Glutamatergic neuron (in vitro differentiated cells): ENCODE measurements at regions not wholly inside any gene's neighbourhood (a gene's known extent, or its start where the extent isn't known, plus 50 kb on each side); places are given as distances from the start of the nearest gene placed in this dataset.

ENCODE experiments used
- DNase-seq: peaks from one replicate; pipeline ENCODE4 v3.0.0; 2022
- H3K27ac Mint-ChIP-seq: one replicate; pipeline ENCODE4 v1.8.0; 2020; ENCODE audit warnings: mild to moderate bottlenecking, mixed read lengths, inconsistent platforms; ENCODE audit not compliant: unreplicated experiment
- H3K27me3 Mint-ChIP-seq: one replicate; pipeline ENCODE4 v1.8.0; 2020; ENCODE audit warnings: mild to moderate bottlenecking, moderate library complexity, mixed read lengths, inconsistent platforms; ENCODE audit not compliant: unreplicated experiment
- H3K36me3 Mint-ChIP-seq: one replicate; pipeline ENCODE4 v1.8.0; 2020; ENCODE audit warnings: mild to moderate bottlenecking, mixed read lengths, inconsistent platforms; ENCODE audit not compliant: unreplicated experiment
- H3K4me1 Mint-ChIP-seq: one replicate; pipeline ENCODE4 v1.8.0; 2020; ENCODE audit warnings: mild to moderate bottlenecking, low read depth, mixed read lengths, inconsistent platforms; ENCODE audit not compliant: unreplicated experiment
- H3K4me3 Mint-ChIP-seq: one replicate; pipeline ENCODE4 v1.8.0; 2020; ENCODE audit warnings: mild to moderate bottlenecking, mixed read lengths, inconsistent platforms; ENCODE audit not compliant: unreplicated experiment
- H3K9me3 Mint-ChIP-seq: one replicate; pipeline ENCODE4 v1.8.0; 2020; ENCODE audit warnings: mild to moderate bottlenecking, moderate library complexity, mixed read lengths, inconsistent platforms; ENCODE audit not compliant: unreplicated experiment
- CTCF ChIP-seq: fragments of 200-600 bp; sonication (generic); IDR thresholded peaks from one replicate; pipeline ENCODE4 v1.5.0; 2021; ENCODE audit not compliant: partially characterized antibody, unreplicated experiment

GRCh38 chr18:54690198-54690597 is 99.2 kb downstream of the DYNAP start:
- H3K4me3 Mint-ChIP-seq: no peak overlapping the region
- no peaks in the 10 kb centered on the region for H3K4me1 Mint-ChIP-seq
- no peak for TF ChIP-seq CTCF
- H3K27me3 Mint-ChIP-seq: no peaks in the 10 kb centered on the region
- H3K9me3 Mint-ChIP-seq: no peaks in the 10 kb centered on the region
- H3K36me3 Mint-ChIP-seq: no peaks in the 10 kb centered on the region
- no peak for DNase-seq
- no peak overlapping the region for H3K27ac Mint-ChIP-seq

- Mint-ChIP-seq H3K27ac (no peak overlapping the region), H3K27me3 (no peaks in the 10 kb centered on the region), H3K36me3 (no peaks in the 10 kb centered on the region), H3K4me3 (no peak overlapping the region), H3K9me3 (no peaks in the 10 kb centered on the region), H3K4me1 (no peaks in the 10 kb centered on the region)
- DNase-seq: no peak
- TF ChIP-seq CTCF: no peak
Observed at GRCh38 chr18:54692463-54692862, 101.4 kb downstream of the DYNAP start.

GRCh38 chr18:54696616-54697293 is 105.7 kb downstream of the DYNAP start:
- TF ChIP-seq CTCF: no peak
- no peak for DNase-seq
- Mint-ChIP-seq H3K9me3 (no peaks in the 10 kb centered on the region), H3K27me3 (no peaks in the 10 kb centered on the region), H3K36me3 (no peaks in the 10 kb centered on the region), H3K27ac (no peak overlapping the region), H3K4me3 (no peak overlapping the region), H3K4me1 (no peaks in the 10 kb centered on the region)

GRCh38 chr18:54700580-54700979 is 109.5 kb downstream of the DYNAP start:
- Mint-ChIP-seq H3K27me3 (no peaks in the 10 kb centered on the region), H3K36me3 (no peaks in the 10 kb centered on the region), H3K9me3 (no peaks in the 10 kb centered on the region), H3K4me3 (no peak overlapping the region), H3K4me1 (no peaks in the 10 kb centered on the region), H3K27ac (no peak overlapping the region)
- TF ChIP-seq CTCF: no peak
- DNase-seq: no peak

GRCh38 chr18:54702686-54703085 is 111.6 kb downstream of the DYNAP start:
- Mint-ChIP-seq H3K27ac (no peak overlapping the region), H3K4me1 (no peaks in the 10 kb centered on the region), H3K27me3 (no peaks in the 10 kb centered on the region), H3K36me3 (no peaks in the 10 kb centered on the region), H3K9me3 (no peaks in the 10 kb centered on the region), H3K4me3 (no peak overlapping the region)
- TF ChIP-seq CTCF: no peak
- DNase-seq: no peak
